GM18507 (cell line): ENCODE measurements at regions not wholly inside any gene's neighbourhood (a gene's known extent, or its start where the extent isn't known, plus 50 kb on each side); places are given as distances from the start of the nearest gene placed in this dataset.
"Not testable (repeated sequence)": the region's sequence is repeated elsewhere in the genome, so short reads cannot be mapped to it uniquely, and the experiment has no call there.

ENCODE experiments used
- DNase-seq: peaks from one replicate; pipeline ENCODE4 v3.0.0; 2011; ENCODE audit warnings: low read depth; ENCODE audit not compliant: insufficient read length; ENCODE audit errors: extremely low spot score
- FAIRE-seq: peaks from 2 replicates; lab custom pipeline; 2011; peaks lifted over from hg19 to GRCh38; lab: Jason Lieb, UNC

GRCh38 chr6:30810813-30811339 lies 66.5 kb upstream of the IER3 start:
- FAIRE-seq (peak; percentile 93), DNase-seq (no peak)

GRCh38 chr6:30807566-30807965 lies 63.2 kb upstream of the IER3 start:
- not testable (repeated sequence) for DNase-seq, FAIRE-seq

GRCh38 chr6:30806581-30807183 lies 62.3 kb upstream of the IER3 start:
- FAIRE-seq (no peak), DNase-seq (no peak)

GRCh38 chr6:30804333-30804732 lies 60.0 kb upstream of the IER3 start:
- DNase-seq (no peak), FAIRE-seq (no peak)

GRCh38 chr6:30802731-30803130 lies 58.4 kb upstream of the IER3 start:
- FAIRE-seq, result no peak
- DNase-seq, result no peak

GRCh38 chr6:30801950-30802349 lies 57.6 kb upstream of the IER3 start:
- DNase-seq, result no peak
- no peak for FAIRE-seq

GRCh38 chr6:30800871-30801270 lies 56.5 kb upstream of the IER3 start:
- no peak for DNase-seq

GRCh38 chr6:30799210-30799609 lies 54.9 kb upstream of the IER3 start:
- DNase-seq (no peak), FAIRE-seq (no peak)

More at GRCh38 chr6:30800871-30801270, 56.5 kb upstream of the IER3 start:
- no peak for FAIRE-seq

- DNase-seq (no peak), FAIRE-seq (no peak)
Measured at GRCh38 chr6:30798494-30798893, 54.1 kb upstream of the IER3 start.

GRCh38 chr6:30795549-30796293 lies 51.4 kb upstream of the IER3 start:
- no peak for DNase-seq
- no peak for FAIRE-seq
